ENCODE measurements at regions not wholly inside any gene's neighbourhood (a gene's known extent, or its start where the extent isn't known, plus 50 kb on each side); places are given as distances from the start of the nearest gene placed in this dataset.

- no peak overlapping the region for H2AFZ ChIP-seq (ENCODE audit: low read depth, low read length, poor library complexity, severe bottlenecking)
- no peaks in the 10 kb centered on the region for H3K36me3 ChIP-seq (ENCODE audit: control insufficient read depth in 1 of 2, insufficient read depth in 2 of 2, low read length in 2 of 2)
- CTCF ChIA-PET, result no interaction called here
- DNase-seq (ENCODE audit: low read depth, low spot score) (no peak), ATAC-seq (no peak)
- H3K27me3 ChIP-seq (ENCODE audit: insufficient read depth, low read length), result peaks cover 41% of the 10 kb centered on the region; the same call in 1 of the 2 replicates
- no peaks in the 10 kb centered on the region for H4K20me1 ChIP-seq (ENCODE audit: insufficient read depth)
- H3K9me3 ChIP-seq (ENCODE audit: control insufficient read depth in 1 of 2, insufficient read depth in 1 of 2, low read depth in 1 of 2, low read length in 2 of 2), result no peaks in the 10 kb centered on the region
- TF ChIP-seq FOSL1 (IDR thresholded peaks at IDR 0.05; ENCODE audit: low read depth) (no peak), CBX3 (IDR thresholded peaks at IDR 0.05; ENCODE audit: low read depth) (no peak), RAD21 (IDR thresholded peaks at IDR 0.05; ENCODE audit: low read depth) (no peak), EZH2phosphoT487 (IDR thresholded peaks at IDR 0.05; ENCODE audit: borderline replicate concordance) (no peak), POLR2A (IDR thresholded peaks at IDR 0.05; ENCODE audit: borderline replicate concordance, extremely low read depth, insufficient read depth, insufficient read length) (no peak)
- H3K9me2 ChIP-seq (ENCODE audit: insufficient read depth), result no peaks in the 10 kb centered on the region
- H3K4me3 ChIP-seq (replicated peaks in 1 of 2; ENCODE audit: low read depth in 1 of 2, low read length in 2 of 2), result no peak overlapping the region
- no TSS peak for BruUV-seq (replicated peaks)
- POLR2A ChIA-PET, result no interaction called here
- no peak overlapping the region for H3K9ac ChIP-seq (ENCODE audit: low read length)
- intact Hi-C loops (cut with micrococcal nuclease), result no loop called here
- H3K27ac ChIP-seq (ENCODE audit: low read depth, low read length), result no peak overlapping the region
- no peaks in the 10 kb centered on the region for H3K79me2 ChIP-seq (ENCODE audit: insufficient read depth, low read length)
- no peaks in the 10 kb centered on the region for H3K4me1 ChIP-seq (ENCODE audit: control insufficient read depth in 1 of 2, insufficient read depth in 2 of 2, low read length in 2 of 2)
- RAD21 ChIA-PET (ENCODE audit: low non-redundant PET in 1 of 2, low total read pairs in 2 of 2, uncharacterized antibody in 2 of 2, unreplicated experiment in 2 of 2), result no interaction called here
- H3K4me2 ChIP-seq (ENCODE audit: low read length), result no peak overlapping the region
These were observed 717.6 kb downstream of the PTPRU start for GRCh38 chr1:29953961-29954360.

- no peaks in the 10 kb centered on the region for H3K9me3 ChIP-seq (ENCODE audit: control insufficient read depth in 1 of 2, insufficient read depth in 1 of 2, low read depth in 1 of 2, low read length in 2 of 2)
- no peaks in the 10 kb centered on the region for H3K4me1 ChIP-seq (ENCODE audit: control insufficient read depth in 1 of 2, insufficient read depth in 2 of 2, low read length in 2 of 2)
- peaks cover 59% of the 10 kb centered on the region for H3K27me3 ChIP-seq (ENCODE audit: insufficient read depth, low read length)
- intact Hi-C loops (cut with micrococcal nuclease), result no loop called here
- H3K79me2 ChIP-seq (ENCODE audit: insufficient read depth, low read length), result no peaks in the 10 kb centered on the region
- H3K9me2 ChIP-seq (ENCODE audit: insufficient read depth), result no peaks in the 10 kb centered on the region
- H2AFZ ChIP-seq (ENCODE audit: low read depth, low read length, poor library complexity, severe bottlenecking), result no peak overlapping the region
- ATAC-seq, result no peak
- no peak overlapping the region for H3K9ac ChIP-seq (ENCODE audit: low read length)
- peak; percentile 66 for TF ChIP-seq REST (IDR thresholded peaks at IDR 0.05; ENCODE audit: low read depth)
- no peak for TF ChIP-seq ELF1 (IDR thresholded peaks at IDR 0.05; ENCODE audit: borderline replicate concordance, low read depth)
- no peak for TF ChIP-seq RAD21 (IDR thresholded peaks at IDR 0.05; ENCODE audit: low read depth)
- DNase-seq (ENCODE audit: low read depth, low spot score), result no peak
- H3K36me3 ChIP-seq (ENCODE audit: control insufficient read depth in 1 of 2, insufficient read depth in 2 of 2, low read length in 2 of 2), result no peaks in the 10 kb centered on the region
- no peak overlapping the region for H3K4me3 ChIP-seq (replicated peaks in 1 of 2; ENCODE audit: low read depth in 1 of 2, low read length in 2 of 2)
- BruUV-seq (replicated peaks), result no TSS peak
- ChIA-PET POLR2A (no interaction called here), CTCF (no interaction called here), RAD21 (ENCODE audit: low non-redundant PET in 1 of 2, low total read pairs in 2 of 2, uncharacterized antibody in 2 of 2, unreplicated experiment in 2 of 2) (no interaction called here)
- no peak overlapping the region for H3K27ac ChIP-seq (ENCODE audit: low read depth, low read length)
- H4K20me1 ChIP-seq (ENCODE audit: insufficient read depth), result no peaks in the 10 kb centered on the region
- H3K4me2 ChIP-seq (ENCODE audit: low read length), result no peak overlapping the region
These were observed 713.4 kb downstream of the PTPRU start for GRCh38 chr1:29949676-29950075.

All from HCT116 (cell line).